Astrocyte of the hippocampus (primary cell): ENCODE measurements at regions not wholly inside any gene's neighbourhood (a gene's known extent, or its start where the extent isn't known, plus 50 kb on each side); places are given as distances from the start of the nearest gene placed in this dataset.
A peak's percentile ranks its signal among the peaks of the same experiment; 100 is the strongest.

Experiments used
- DNase-seq: peaks from one replicate; pipeline ENCODE4 v3.0.0; 2011; ENCODE audit warnings: low read depth, low spot score

GRCh38 chr12:76220980-76221379, 127.2 kb downstream of the BBS10 start:
- DNase-seq, result no peak

- DNase-seq, result no peak
Observed at GRCh38 chr12:76219806-76220205, 128.4 kb downstream of the BBS10 start.

- DNase-seq, result no peak
Observed at GRCh38 chr12:76216585-76217472, 131.4 kb downstream of the BBS10 start.

- no peak for DNase-seq
Observed at GRCh38 chr12:76208129-76208528, 123.6 kb upstream of the NAP1L1 start.

GRCh38 chr12:76206677-76207072, 122.2 kb upstream of the NAP1L1 start:
- DNase-seq, result no peak

GRCh38 chr12:76206039-76206676, 121.7 kb upstream of the NAP1L1 start:
- no peak for DNase-seq

- no peak for DNase-seq
Observed at GRCh38 chr12:76202621-76203020, 118.1 kb upstream of the NAP1L1 start.

- DNase-seq, result peak; percentile 29
Observed at GRCh38 chr12:76201758-76202157, 117.3 kb upstream of the NAP1L1 start.

GRCh38 chr12:76201316-76201715, 116.8 kb upstream of the NAP1L1 start:
- no peak for DNase-seq

- peak; percentile 65 for DNase-seq
Observed at GRCh38 chr12:76199808-76200207, 115.3 kb upstream of the NAP1L1 start.

- DNase-seq, result no peak
Observed at GRCh38 chr12:76198839-76199238, 114.4 kb upstream of the NAP1L1 start.

- DNase-seq, result no peak
Observed at GRCh38 chr12:76197283-76197682, 112.8 kb upstream of the NAP1L1 start.

- DNase-seq, result no peak
Observed at GRCh38 chr12:76195920-76196319, 111.4 kb upstream of the NAP1L1 start.

- no peak for DNase-seq
Observed at GRCh38 chr12:76194724-76195123, 110.2 kb upstream of the NAP1L1 start.

- no peak for DNase-seq
Observed at GRCh38 chr12:76193961-76194360, 109.5 kb upstream of the NAP1L1 start.

- DNase-seq, result no peak
Observed at GRCh38 chr12:76192416-76192815, 107.9 kb upstream of the NAP1L1 start.

GRCh38 chr12:76190299-76190698, 105.8 kb upstream of the NAP1L1 start:
- DNase-seq, result no peak

GRCh38 chr12:76189851-76190250, 105.4 kb upstream of the NAP1L1 start:
- DNase-seq, result no peak

GRCh38 chr12:76187177-76187576, 102.7 kb upstream of the NAP1L1 start:
- no peak for DNase-seq

GRCh38 chr12:76186131-76186906, 101.8 kb upstream of the NAP1L1 start:
- DNase-seq, result peak; percentile 53

- peak; percentile 95 for DNase-seq
Observed at GRCh38 chr12:76183459-76184186, 99.1 kb upstream of the NAP1L1 start.
